GM19324 (cell line): ENCODE measurements at regions not wholly inside any gene's neighbourhood (a gene's known extent, or its start where the extent isn't known, plus 50 kb on each side); places are given as distances from the start of the nearest gene placed in this dataset.

Experiments used
- ATAC-seq: cut with Tn5 transposase; IDR thresholded peaks from one replicate; pipeline ENCODE4 v1.9.1; 2021; ENCODE audit warnings: mild to moderate bottlenecking, moderate library complexity; ENCODE audit not compliant: unreplicated experiment, low FRiP score

DNA sequence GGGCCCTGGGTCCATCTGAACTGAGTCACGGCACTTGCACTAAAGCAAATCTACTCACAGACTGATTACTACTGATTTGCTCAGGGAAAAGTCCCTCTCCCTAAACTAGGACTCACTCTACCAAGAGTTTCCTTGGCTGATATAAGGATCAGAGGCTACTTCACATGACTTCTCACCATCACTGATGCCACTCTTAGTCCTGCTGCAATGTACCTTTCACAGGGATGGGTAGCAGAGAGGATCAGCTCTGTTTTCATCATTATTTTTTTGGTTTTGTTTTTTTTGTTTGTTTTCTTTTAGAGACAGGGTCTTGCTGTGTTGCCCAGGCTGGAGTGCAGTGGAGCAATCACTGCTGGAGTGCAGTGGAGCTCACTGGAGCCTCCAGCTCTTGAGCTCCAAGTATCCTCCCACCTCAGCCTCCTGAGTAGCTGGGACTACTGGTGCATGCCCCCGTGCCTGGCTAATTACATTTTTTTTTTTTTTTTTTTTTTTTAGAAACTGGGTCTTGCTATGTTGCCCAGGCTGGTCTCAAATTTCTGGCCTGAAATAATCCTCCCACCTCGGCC lies 200.6 kb downstream of the JCAD start:
- ATAC-seq = no peak

DNA sequence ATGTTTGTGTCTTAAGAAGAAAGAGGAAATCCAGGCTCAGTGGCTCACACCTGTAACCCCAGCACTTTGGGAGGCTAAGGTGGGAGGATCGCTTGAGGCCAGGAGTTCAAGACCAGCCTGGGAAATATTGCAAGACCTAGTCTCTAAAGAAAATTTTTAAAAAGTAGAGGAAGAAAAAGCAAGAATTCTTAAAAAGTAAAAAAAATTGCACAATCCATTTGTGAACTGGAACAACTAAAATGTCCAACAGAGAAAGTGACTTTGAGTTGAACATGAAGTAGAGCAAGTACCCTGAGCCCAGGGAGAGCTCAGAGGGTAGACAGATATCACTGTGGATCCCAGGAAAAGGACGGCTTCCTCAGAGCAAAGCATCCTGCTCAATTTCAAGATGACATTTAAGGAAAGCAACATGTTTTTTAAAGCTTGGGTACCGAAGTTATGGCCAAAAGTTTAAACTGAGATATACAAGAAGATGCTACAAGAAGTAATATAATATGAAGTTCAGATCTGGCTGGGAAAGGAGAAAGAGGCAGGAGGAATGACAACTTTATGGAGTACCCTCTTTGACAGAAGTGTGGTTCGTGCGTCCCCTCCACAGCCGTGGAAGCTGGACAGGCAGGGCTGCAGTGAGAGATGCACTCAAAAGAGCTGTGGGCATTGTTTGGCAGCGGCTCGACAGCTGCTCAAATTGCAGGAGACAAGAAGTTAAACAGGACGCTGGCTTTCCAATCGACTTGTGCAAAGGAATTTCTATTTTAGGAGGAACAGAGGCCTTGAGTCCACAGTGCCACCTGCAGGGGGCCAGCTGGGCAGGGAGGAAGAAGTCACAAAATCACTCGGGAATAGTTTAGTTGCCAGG lies 201.3 kb downstream of the JCAD start:
- ATAC-seq = no peak

- ATAC-seq = no peak
These were observed 203.1 kb downstream of the JCAD start for GRCh38 chr10:29856295-29856694.

DNA sequence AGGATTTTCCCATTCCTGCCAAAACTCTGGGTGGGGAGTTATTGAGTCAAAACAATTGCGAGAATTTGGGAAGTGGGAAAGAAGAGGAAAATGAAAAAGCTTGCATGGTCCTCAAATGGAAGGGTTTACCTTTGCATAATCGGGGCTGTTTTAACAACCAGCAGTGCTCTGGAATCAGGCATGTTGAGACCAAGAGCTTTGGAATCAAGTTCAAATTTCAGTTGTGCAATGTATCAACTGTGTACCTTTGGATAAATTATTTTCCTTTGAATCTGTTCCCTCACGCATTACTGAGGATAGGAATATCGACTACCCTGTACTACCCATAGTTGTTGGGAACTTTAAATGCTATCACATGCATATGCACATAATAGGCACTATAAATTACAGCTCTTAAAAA lies 205.5 kb downstream of the JCAD start:
- ATAC-seq = no peak

- no peak for ATAC-seq
These were observed 208.1 kb downstream of the JCAD start for GRCh38 chr10:29851241-29851640.

- no peak for ATAC-seq
These were observed 209.0 kb downstream of the JCAD start for GRCh38 chr10:29850371-29850770.

GRCh38 chr10:29849886-29850285 lies 209.5 kb downstream of the JCAD start:
- no peak for ATAC-seq

GRCh38 chr10:29849126-29849833 lies 210.1 kb downstream of the JCAD start:
- no peak for ATAC-seq

DNA sequence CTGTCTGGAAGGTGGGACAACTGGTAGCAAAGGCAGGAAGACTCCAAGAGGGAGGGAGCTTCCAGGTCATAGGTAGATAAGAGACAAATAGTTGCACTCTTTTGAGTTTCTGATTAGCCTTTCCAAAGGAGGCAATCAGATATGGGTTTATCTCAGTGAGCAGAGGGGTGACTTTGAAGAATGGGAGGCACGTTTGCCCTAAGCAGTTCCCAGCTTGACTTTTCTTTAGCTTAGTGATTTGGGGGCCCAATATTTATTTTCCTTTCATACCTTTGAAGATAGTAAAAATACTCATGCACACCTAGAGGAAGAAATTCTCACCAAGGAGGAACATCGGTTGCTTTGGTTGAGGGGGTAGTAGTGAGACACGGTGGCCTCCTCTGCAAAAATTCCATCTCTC lies 212.1 kb upstream of the SVIL start:
- ATAC-seq = no peak

- ATAC-seq = no peak
These were observed 210.4 kb upstream of the SVIL start for GRCh38 chr10:29845166-29845565.

DNA sequence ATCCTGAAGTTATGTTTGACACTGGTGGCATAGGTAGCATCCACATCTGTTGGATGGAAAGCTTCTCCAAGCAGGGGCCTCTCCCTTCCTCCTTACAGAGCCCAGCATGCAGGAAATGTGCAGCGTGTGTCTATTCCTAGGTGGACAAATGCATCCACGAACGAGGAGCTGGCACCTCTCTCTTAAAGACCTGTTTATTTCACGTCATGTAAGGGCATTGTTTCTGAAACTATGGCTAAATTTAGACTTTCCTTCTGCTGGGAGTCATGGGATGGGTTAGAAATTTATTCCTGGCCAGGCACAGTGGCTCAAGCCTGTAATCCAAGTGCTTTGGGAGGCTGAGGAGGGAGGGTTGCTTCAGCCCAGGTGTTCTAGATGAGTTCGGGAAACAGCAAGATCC lies 208.4 kb upstream of the SVIL start:
- ATAC-seq = no peak

DNA sequence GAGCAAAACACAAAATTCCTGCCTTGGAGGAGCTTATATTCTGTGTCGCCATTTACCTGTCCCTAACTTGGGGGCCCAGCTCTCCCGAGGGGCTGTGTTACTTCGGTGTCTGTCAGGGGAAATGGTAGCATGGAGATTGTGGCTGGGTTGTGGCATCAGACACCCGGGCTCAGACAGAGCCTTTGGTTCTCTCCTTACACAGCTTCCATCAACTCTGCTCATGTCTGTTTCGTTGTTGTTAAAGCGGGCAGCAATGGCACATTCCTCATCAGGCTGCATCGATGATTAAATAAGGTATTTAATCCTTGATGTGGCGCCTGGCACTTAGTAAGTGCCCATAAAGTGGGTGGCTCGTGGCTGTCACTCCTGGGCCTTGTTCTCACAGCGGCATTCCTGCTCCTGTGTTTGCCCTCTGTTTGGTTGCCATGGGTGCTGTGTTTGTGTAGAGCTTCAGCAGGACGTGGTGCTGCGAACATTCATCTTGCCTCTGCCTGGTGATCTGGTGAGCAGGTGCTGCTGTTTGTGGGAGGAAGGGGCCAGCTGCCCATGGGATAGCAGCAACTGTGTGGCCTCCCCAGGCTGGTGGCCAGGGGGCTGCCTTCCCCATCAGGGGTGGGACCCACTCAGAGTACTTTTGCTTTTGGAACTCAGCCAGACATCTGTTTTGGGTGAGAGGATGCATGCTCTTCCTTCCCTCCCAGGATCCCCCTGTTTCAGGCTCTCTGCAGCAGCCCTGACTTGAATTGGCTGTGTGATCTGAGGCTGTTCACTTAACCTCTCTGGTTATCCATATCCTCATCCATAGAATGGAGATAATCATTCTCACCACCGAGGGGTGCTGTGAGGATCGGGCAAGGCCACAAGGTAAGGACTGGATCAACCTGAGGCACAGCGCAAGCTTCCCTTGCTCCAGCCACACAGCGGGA lies 207.2 kb upstream of the SVIL start:
- ATAC-seq = no peak

DNA sequence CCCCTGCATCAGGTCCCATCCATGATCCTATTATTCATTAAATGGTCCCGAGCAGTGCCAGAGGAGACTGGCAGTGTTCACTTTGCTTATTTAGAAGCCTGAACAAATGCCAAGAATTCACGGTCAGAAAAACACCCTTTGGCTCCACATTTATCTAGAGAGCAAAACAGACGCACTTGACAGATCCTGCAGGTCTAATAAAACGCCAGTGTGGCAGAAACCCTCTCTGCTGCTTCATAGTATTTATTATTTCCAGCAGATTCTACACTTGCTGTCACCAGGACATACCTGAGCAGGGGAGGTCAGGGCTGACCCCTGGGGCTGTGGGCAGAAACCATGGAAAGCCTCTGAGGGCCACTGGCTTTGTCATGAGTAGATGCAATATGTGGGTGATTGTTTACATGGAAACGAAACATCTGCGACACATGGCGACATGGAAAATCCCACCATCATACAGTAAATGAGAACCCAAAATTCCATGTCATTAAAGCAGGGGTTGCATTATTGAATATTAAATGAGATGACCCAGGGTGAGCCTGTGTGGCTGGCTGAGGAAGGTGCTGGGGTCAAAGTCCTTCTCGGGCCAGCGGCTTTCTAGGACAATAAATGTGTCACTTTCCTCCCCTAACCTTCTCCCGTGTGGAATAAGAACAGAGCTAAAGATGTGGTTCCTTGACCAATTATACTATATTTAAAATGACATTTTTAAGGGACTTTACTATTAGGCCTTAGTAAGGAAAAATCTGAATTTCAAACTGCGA lies 205.9 kb upstream of the SVIL start:
- ATAC-seq = no peak

DNA sequence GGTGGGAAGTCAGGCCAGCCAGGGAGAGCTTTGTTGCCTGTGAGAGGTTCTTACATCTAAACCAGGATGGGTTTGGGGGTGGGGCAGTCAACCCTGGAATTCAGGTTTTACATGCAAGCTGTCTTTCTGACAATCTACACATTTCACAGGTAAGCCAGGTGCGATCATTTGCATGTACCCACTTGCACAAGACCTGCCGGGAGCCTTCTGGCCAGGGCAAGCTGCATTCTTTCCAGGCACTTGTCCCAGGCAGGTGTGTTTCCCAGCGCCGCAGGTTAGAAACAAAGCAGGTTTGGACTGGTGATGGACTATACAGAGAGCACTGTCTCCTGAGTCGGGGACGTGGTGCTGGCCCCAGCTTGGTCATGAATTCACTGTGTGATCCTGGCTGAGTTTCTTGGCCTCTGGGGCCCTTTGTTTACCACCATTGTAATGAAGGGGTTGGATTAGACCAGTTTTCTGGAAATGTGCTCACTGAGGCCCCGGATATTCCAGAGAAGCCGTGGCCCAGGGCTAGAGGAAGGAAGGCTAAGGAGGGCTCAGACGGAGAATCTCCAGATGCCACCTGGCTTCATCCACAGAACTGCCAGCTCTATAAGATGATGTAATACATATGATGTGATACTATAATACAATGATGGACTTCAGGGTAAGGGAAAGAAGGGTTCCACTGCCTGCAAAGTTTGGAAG lies 205.2 kb upstream of the SVIL start:
- no peak for ATAC-seq

DNA sequence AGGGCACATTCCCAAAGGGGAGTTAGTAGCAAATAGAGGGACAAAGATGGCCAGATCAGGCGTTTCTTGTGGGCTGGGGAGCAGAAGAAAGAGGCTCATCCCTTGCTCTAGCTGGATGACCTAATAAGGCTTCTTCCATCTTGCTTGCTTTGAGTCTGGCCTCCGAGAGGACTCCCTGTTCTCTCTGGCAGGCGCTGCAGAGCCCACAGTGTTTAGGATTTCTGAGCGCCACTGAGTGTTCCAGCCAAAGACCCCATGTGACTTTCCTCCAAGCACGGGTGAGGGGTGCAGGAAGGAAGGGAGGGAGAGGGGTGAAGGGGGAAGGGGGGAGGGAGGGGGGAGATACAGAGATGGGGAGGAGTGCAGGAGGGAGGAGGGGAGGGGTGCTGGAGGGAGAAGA lies 203.8 kb upstream of the SVIL start:
- no peak for ATAC-seq

DNA sequence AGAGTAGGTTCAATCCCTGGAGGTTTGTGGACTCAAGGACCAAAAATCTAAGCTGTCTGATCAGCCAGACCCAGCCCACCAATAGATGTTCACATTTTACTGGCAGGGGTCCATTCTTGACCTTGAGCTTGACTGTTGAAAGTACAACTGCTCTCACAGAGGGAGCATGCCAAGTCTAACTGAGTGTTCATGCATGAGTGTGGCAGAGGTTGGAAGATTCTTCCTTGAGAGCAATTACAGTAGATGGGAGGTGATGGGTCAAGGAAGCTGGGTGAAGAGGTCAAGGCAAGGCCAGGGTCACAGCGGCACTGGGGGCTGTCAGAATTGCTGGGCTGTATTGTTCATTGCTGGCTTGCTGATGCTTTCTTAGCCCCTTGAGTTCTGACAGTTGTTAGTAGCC lies 202.8 kb upstream of the SVIL start:
- ATAC-seq = no peak

DNA sequence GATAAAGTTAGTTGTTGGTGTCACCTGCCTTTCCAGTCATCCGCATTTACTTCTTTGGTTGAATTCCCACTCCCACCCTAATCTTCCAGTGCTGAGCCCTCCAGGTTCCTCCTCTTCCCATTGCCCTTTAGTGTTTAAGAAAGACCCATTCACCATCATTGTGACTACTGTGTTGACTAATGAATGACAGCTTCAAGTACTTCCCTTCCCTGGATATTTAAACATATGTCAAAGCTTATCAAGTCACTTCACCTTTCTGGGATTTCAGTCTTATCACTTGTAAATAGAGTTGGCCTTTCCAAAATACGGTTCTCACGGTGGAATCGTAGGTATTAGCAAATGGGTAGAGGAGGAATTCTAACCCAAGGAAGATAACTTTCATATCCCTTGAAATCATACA lies 201.6 kb upstream of the SVIL start:
- ATAC-seq = no peak

GRCh38 chr10:29835055-29835454 lies 200.3 kb upstream of the SVIL start:
- ATAC-seq = no peak
